WERI-Rb-1 (cell line): ENCODE measurements at regions not wholly inside any gene's neighbourhood (a gene's known extent, or its start where the extent isn't known, plus 50 kb on each side); places are given as distances from the start of the nearest gene placed in this dataset.

ENCODE experiments used
- DNase-seq: peaks from one replicate; pipeline ENCODE4 v3.0.0-alpha.2; 2020
- H3K27ac ChIP-seq: fragments of 250-450 bp; sonication (Bioruptor Pico); 2 replicates; pipeline ENCODE4 v1.5.1; 2020; ENCODE audit warnings: mild to moderate bottlenecking, moderate library complexity
- H3K27me3 ChIP-seq: fragments of 250-450 bp; sonication (Bioruptor Pico); 2 replicates; pipeline ENCODE4 v1.5.1; 2021; ENCODE audit warnings: mild to moderate bottlenecking, low read depth, moderate library complexity; ENCODE audit not compliant: insufficient read depth, severe bottlenecking
- H3K36me3 ChIP-seq: fragments of 250-450 bp; sonication (Bioruptor Pico); 2 replicates; pipeline ENCODE4 v1.5.1; 2020; ENCODE audit warnings: mild to moderate bottlenecking, moderate library complexity
- H3K4me3 ChIP-seq: 2 replicates; pipeline ENCODE4 v1.5.1; 2011; ENCODE audit warnings: low read depth, mild to moderate bottlenecking, control low read depth, low read length
- H3K9me3 ChIP-seq: fragments of 250-450 bp; sonication (Bioruptor Pico); 2 replicates; pipeline ENCODE4 v1.5.1; 2021; ENCODE audit warnings: mild to moderate bottlenecking, moderate library complexity; ENCODE audit not compliant: severe bottlenecking
- CTCF ChIP-seq: IDR thresholded peaks from 2 replicates; pipeline ENCODE4 v1.5.1; 2011; ENCODE audit warnings: low read depth, mild to moderate bottlenecking, control low read depth, inconsistent platforms, low read length

DNA sequence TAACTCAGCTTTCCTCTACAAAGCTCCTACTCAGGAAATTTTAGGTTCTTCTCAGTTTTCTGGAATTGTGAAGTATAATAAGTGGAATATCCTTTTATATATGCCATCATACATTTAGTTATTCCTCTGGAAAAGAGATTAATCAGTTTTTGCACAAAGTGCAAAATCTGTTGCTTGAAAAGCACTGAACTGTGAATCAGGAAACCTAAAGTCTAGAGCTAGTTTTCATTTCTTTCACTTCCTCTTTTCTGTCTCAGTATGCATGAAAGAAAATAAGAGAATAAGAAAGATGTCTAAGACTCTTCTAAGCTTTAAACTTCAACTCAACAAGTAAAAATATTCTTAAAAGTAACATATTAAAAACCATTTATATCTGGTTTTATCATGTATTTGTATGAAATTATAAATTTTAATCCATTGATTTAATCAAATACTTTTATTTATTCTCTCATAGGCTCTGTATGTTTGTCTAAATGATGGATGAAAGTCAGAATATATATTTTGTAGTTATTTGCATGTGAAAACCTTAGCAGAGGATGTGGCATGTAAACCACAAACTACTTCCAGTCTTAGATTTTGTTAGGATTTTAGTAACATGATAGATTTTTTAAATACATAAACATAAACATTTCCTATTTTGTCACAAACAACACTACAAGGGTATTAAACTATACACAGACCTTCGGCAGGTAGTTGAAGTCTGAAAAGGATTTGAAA is 1073.0 kb downstream of the XPNPEP1 start:
- no peak for TF ChIP-seq CTCF
- no peak for DNase-seq
- Histone ChIP-seq H3K27me3 (no peaks in the 10 kb centered on the region), H3K36me3 (no peaks in the 10 kb centered on the region), H3K9me3 (no peaks in the 10 kb centered on the region), H3K4me3 (no peak overlapping the region), H3K27ac (no peak overlapping the region)

GRCh38 chr10:108849688-108850087 is 1073.6 kb downstream of the XPNPEP1 start:
- DNase-seq = no peak
- H3K4me3 ChIP-seq = no peak overlapping the region
- H3K27me3 ChIP-seq = no peaks in the 10 kb centered on the region
- H3K9me3 ChIP-seq = no peaks in the 10 kb centered on the region
- H3K27ac ChIP-seq = no peak overlapping the region
- no peak for TF ChIP-seq CTCF
- no peaks in the 10 kb centered on the region for H3K36me3 ChIP-seq

DNA sequence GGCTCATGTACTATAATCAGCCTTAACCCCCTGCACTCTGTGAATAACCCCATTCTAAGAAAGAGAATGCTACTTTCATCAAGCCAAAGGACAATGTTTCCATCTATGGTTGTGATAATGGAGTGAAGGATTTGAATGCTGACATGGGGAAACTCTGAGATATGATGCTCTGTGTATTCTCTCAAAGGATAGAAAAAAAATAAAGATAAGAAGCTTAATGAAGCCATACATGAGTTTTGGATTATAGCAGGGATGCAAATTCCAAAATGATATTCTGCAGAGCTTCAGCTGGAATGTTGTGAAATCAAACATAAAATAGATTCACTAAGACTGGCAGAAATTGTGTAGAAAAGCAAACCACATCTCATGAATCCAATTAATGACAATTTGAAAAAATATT is 1074.1 kb downstream of the XPNPEP1 start:
- TF ChIP-seq CTCF = no peak
- H3K4me3 ChIP-seq = no peak overlapping the region
- no peaks in the 10 kb centered on the region for H3K36me3 ChIP-seq
- H3K9me3 ChIP-seq = no peaks in the 10 kb centered on the region
- no peak for DNase-seq
- H3K27ac ChIP-seq = no peak overlapping the region
- H3K27me3 ChIP-seq = no peaks in the 10 kb centered on the region

DNA sequence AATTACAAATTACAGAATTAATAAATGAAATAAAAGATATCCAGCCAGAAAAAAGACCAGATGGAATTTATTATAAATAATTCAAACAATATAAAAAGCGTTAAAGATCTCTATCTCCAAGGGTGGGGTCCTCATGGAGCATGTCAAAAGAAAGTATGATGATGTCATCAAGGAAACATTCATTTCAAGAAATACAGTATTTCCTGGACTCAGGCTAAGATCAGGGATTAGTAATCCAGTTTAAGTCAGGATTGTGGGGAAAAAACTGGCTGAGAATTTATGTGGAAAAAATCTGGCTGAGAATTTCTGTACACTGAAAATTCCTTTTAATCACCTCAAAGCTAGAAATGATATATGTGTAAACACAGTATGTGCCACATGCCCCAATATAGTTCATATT is 1075.3 kb downstream of the XPNPEP1 start:
- H3K27me3 ChIP-seq = no peaks in the 10 kb centered on the region
- no peaks in the 10 kb centered on the region for H3K36me3 ChIP-seq
- H3K4me3 ChIP-seq = no peak overlapping the region
- DNase-seq = no peak
- no peaks in the 10 kb centered on the region for H3K9me3 ChIP-seq
- no peak overlapping the region for H3K27ac ChIP-seq
- no peak for TF ChIP-seq CTCF

DNA sequence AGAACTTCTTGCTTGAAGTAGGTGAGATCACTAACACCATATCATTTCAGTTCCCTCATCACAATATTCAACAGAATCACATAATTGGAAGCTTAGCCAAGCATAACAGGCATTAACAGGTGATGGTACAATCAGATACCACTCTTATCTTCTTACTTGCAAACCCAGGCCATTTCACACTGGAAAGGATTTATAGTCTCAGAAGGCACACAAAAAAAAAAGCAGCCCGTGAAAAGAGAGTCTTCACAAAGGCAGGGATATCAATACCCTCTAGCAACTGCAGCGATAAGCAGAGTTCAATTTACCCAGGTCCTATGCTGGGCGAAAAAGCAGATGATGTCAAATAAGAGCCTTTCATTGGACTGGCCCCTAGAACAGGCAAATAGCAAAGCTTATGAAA is 1082.4 kb downstream of the XPNPEP1 start:
- H3K4me3 ChIP-seq = no peak overlapping the region
- H3K27me3 ChIP-seq = no peaks in the 10 kb centered on the region
- DNase-seq = no peak
- no peaks in the 10 kb centered on the region for H3K9me3 ChIP-seq
- no peak for TF ChIP-seq CTCF
- no peak overlapping the region for H3K27ac ChIP-seq
- H3K36me3 ChIP-seq = no peaks in the 10 kb centered on the region

DNA sequence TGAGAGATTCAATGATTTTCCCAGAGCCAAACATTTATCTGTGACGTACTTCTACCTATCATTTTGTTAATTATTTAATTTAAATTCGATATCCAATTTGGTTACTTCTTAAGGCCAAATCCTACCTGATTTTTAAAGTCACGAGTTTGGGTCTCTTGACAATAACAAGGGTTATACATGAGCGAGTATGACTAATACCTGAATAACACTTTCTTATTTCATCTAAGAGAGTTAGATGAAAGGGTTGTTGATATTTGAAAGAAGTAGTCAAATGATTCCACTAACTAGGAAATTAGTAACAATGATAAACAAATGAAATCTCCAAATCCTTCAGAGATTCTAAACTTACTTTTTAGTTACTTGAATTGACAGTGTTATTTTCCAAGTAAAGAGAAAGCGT is 1086.9 kb downstream of the XPNPEP1 start:
- no peak overlapping the region for H3K27ac ChIP-seq

More for the DNA sequence above, 1086.9 kb downstream of the XPNPEP1 start:
- no peaks in the 10 kb centered on the region for H3K27me3 ChIP-seq
- TF ChIP-seq CTCF = no peak
- no peaks in the 10 kb centered on the region for H3K9me3 ChIP-seq
- no peaks in the 10 kb centered on the region for H3K36me3 ChIP-seq
- no peak for DNase-seq
- no peak overlapping the region for H3K4me3 ChIP-seq
